GM12891 (cell line): ENCODE measurements at regions not wholly inside any gene's neighbourhood (a gene's known extent, or its start where the extent isn't known, plus 50 kb on each side); places are given as distances from the start of the nearest gene placed in this dataset.

Source experiments
- POLR2A ChIP-seq: IDR thresholded peaks from 2 replicates; pipeline ENCODE4 v1.6.1; 2011; ENCODE audit warnings: low read depth, low read length, control low read depth
- TAF1 ChIP-seq: IDR thresholded peaks from 2 replicates; pipeline ENCODE4 v1.6.1; 2011; ENCODE audit warnings: low read depth, low read length, control low read depth

DNA sequence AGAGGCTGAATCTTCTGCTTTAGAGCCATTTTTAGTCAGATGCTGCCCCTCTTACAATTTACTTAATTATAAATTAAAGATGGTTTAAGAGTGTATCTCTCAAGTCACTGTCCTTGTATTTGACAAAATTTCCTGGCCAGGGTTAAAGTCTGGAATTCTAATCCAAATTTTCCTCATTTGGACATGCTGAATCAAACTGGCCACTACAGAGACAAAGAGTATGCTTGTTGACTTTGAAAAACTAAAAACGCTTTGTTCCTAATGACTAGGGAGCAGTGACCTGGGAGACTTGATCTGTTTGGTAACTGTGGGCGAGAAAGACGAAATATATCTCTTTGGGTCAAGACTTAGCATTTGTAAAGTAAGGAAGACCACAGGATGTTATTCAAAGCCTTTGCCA is 303.2 kb downstream of the ZSWIM6 start:
- no peak for TF ChIP-seq POLR2A
- no peak for TF ChIP-seq TAF1
